ENCODE measurements at regions not wholly inside any gene's neighbourhood (a gene's known extent, or its start where the extent isn't known, plus 50 kb on each side); places are given as distances from the start of the nearest gene placed in this dataset.

DNA sequence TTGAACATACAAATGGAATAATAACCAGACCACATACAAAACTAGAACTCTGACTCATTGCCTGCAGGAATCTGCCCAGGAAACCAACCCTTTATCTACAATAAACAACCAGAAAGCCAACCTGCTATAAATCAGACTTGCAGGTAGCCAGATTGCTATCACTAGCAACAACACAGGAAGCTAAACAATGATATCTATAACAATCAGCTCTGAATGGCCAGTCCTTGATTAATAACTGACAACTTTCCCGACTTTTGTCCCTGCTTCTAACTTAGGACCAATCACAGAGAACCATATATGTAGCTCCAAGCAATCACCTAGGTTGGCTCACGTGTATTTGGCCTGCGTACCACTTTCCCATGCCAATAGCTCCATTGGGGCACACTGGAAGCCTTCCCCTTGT, 470.8 kb downstream of the RIT2 start:
- Histone ChIP-seq H3F3A (ENCODE audit: low read depth) (no peaks in the 10 kb centered on the region), H3K79me2 (ENCODE audit: insufficient read depth, low read length) (no peaks in the 10 kb centered on the region), H3K27me3 (ENCODE audit: insufficient read depth, low read length, poor library complexity, severe bottlenecking) (no peaks in the 10 kb centered on the region), H3K9ac (ENCODE audit: low read depth, low read length, poor library complexity, severe bottlenecking) (no peak overlapping the region), H3K9me3 (ENCODE audit: insufficient read depth, low read depth, low read length) (no peaks in the 10 kb centered on the region), H3K4me2 (ENCODE audit: low read depth, low read length, poor library complexity, severe bottlenecking) (no peak overlapping the region), H4K20me1 (ENCODE audit: insufficient read depth, low read length, poor library complexity, severe bottlenecking) (no peaks in the 10 kb centered on the region), H3K4me3 (ENCODE audit: low read length, poor library complexity, severe bottlenecking) (no peak overlapping the region), H2AFZ (ENCODE audit: low read length) (no peak overlapping the region), H3K9me2 (replicated peaks; ENCODE audit: low read depth, low read length) (no peaks in the 10 kb centered on the region), H3K4me1 (ENCODE audit: insufficient read depth, low read length, poor library complexity, severe bottlenecking) (no peaks in the 10 kb centered on the region), H3K36me3 (ENCODE audit: insufficient read depth, low read length) (no peaks in the 10 kb centered on the region)
- TF ChIP-seq, protein P1, sequence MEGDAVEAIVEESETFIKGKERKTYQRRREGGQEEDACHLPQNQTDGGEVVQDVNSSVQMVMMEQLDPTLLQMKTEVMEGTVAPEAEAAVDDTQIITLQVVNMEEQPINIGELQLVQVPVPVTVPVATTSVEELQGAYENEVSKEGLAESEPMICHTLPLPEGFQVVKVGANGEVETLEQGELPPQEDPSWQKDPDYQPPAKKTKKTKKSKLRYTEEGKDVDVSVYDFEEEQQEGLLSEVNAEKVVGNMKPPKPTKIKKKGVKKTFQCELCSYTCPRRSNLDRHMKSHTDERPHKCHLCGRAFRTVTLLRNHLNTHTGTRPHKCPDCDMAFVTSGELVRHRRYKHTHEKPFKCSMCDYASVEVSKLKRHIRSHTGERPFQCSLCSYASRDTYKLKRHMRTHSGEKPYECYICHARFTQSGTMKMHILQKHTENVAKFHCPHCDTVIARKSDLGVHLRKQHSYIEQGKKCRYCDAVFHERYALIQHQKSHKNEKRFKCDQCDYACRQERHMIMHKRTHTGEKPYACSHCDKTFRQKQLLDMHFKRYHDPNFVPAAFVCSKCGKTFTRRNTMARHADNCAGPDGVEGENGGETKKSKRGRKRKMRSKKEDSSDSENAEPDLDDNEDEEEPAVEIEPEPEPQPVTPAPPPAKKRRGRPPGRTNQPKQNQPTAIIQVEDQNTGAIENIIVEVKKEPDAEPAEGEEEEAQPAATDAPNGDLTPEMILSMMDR (conservative IDR thresholded peaks at IDR 0.05; ENCODE audit: low read length): no peak
- no peak for TF ChIP-seq EZH2phosphoT487 (IDR thresholded peaks at IDR 0.05; ENCODE audit: borderline replicate concordance)

DNA sequence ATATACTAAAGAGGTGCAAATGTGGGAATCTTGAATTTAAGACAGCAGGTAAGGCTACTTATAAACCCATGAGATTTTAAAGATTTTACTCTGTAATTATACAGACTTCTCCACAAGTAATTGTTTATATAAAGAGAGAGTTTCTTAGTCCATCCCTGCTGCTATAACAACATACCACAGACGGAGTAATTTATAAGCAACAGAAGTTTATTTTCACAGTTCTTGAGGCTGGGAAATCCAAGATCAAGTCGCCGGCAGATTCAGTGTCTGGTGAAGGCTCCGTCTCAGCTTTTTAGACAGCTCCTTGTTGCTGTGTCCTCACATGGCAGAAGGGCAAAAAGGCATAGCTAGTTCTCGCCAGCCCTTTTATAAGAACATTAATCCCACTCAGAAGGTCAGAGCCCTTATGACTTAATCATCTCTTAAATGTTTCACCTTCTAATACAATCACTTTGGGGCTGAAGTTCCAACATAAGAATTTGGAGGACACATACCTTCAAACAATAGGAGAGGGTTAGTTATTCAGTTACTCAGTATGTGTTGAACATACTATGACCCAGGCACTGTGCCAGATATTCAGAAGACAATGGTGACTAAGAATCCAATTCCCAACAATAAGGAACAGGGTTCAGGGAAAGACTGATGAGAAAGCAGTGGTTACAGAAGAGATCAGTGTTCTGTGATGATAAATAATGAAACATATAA, 466.0 kb downstream of the RIT2 start:
- TF ChIP-seq, protein P1 (conservative IDR thresholded peaks at IDR 0.05; ENCODE audit: low read length): no peak
- TF ChIP-seq EZH2phosphoT487 (IDR thresholded peaks at IDR 0.05; ENCODE audit: borderline replicate concordance): no peak
- no peaks in the 10 kb centered on the region for H3K27me3 ChIP-seq (ENCODE audit: insufficient read depth, low read length, poor library complexity, severe bottlenecking)
- no peaks in the 10 kb centered on the region for H3K9me3 ChIP-seq (ENCODE audit: insufficient read depth, low read depth, low read length)
- H3K4me1 ChIP-seq (ENCODE audit: insufficient read depth, low read length, poor library complexity, severe bottlenecking): no peaks in the 10 kb centered on the region
- no peak overlapping the region for H2AFZ ChIP-seq (ENCODE audit: low read length)
- H3K36me3 ChIP-seq (ENCODE audit: insufficient read depth, low read length): no peaks in the 10 kb centered on the region
- no peaks in the 10 kb centered on the region for H3K9me2 ChIP-seq (replicated peaks; ENCODE audit: low read depth, low read length)
- H3K4me3 ChIP-seq (ENCODE audit: low read length, poor library complexity, severe bottlenecking): no peak overlapping the region
- no peaks in the 10 kb centered on the region for H3K79me2 ChIP-seq (ENCODE audit: insufficient read depth, low read length)
- no peaks in the 10 kb centered on the region for H4K20me1 ChIP-seq (ENCODE audit: insufficient read depth, low read length, poor library complexity, severe bottlenecking)
- no peak overlapping the region for H3K4me2 ChIP-seq (ENCODE audit: low read depth, low read length, poor library complexity, severe bottlenecking)
- H3K9ac ChIP-seq (ENCODE audit: low read depth, low read length, poor library complexity, severe bottlenecking): no peak overlapping the region
- no peaks in the 10 kb centered on the region for H3F3A ChIP-seq (ENCODE audit: low read depth)

DNA sequence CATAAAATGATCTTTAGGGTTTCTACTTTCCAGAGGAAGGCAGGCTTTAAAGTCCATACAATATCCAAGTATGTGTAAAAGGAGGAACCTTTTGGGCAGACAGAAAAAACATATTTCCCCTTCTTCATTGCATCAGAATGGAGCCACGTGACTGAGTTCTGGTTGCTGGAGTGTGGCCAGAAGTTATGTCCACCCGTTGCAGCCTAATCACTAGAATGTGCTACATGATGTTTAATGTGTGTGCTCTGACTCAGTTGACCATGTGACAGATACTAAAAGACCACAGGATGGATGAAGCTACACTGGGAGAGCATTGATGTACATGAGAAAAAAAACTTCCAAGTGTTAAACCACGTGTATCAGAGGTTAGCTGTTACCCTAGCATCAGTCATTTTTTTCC, 460.9 kb downstream of the RIT2 start:
- no peaks in the 10 kb centered on the region for H3K27me3 ChIP-seq (ENCODE audit: insufficient read depth, low read length, poor library complexity, severe bottlenecking)
- no peaks in the 10 kb centered on the region for H3K4me1 ChIP-seq (ENCODE audit: insufficient read depth, low read length, poor library complexity, severe bottlenecking)
- H3K9ac ChIP-seq (ENCODE audit: low read depth, low read length, poor library complexity, severe bottlenecking): no peak overlapping the region
- H3K79me2 ChIP-seq (ENCODE audit: insufficient read depth, low read length): no peaks in the 10 kb centered on the region
- H3K4me3 ChIP-seq (ENCODE audit: low read length, poor library complexity, severe bottlenecking): no peak overlapping the region
- H3K9me2 ChIP-seq (replicated peaks; ENCODE audit: low read depth, low read length): no peaks in the 10 kb centered on the region
- H3F3A ChIP-seq (ENCODE audit: low read depth): no peaks in the 10 kb centered on the region
- H3K4me2 ChIP-seq (ENCODE audit: low read depth, low read length, poor library complexity, severe bottlenecking): no peak overlapping the region
- no peak overlapping the region for H2AFZ ChIP-seq (ENCODE audit: low read length)
- no peaks in the 10 kb centered on the region for H3K36me3 ChIP-seq (ENCODE audit: insufficient read depth, low read length)
- no peaks in the 10 kb centered on the region for H4K20me1 ChIP-seq (ENCODE audit: insufficient read depth, low read length, poor library complexity, severe bottlenecking)
- no peaks in the 10 kb centered on the region for H3K9me3 ChIP-seq (ENCODE audit: insufficient read depth, low read depth, low read length)
- TF ChIP-seq, protein P1 (conservative IDR thresholded peaks at IDR 0.05; ENCODE audit: low read length): no peak
- TF ChIP-seq EZH2phosphoT487 (IDR thresholded peaks at IDR 0.05; ENCODE audit: borderline replicate concordance): no peak
